PFSK-1 (cell line): ENCODE measurements at regions not wholly inside any gene's neighbourhood (a gene's known extent, or its start where the extent isn't known, plus 50 kb on each side); places are given as distances from the start of the nearest gene placed in this dataset.

Experiments
- FOXP2 ChIP-seq: optimal IDR thresholded peaks from 2 replicates; pipeline ENCODE3; 2011; ENCODE audit warnings: borderline replicate concordance, control low read depth, inconsistent platforms; ENCODE audit not compliant: insufficient read depth; ENCODE audit errors: extremely low read length, extremely low read depth
- POLR2AphosphoS5 ChIP-seq: IDR thresholded peaks from 2 replicates; pipeline ENCODE4 v1.6.1; 2012; ENCODE audit warnings: low read depth, mild to moderate bottlenecking, control low read depth, low read length, moderate library complexity
- REST ChIP-seq, 2 experiments: IDR thresholded peaks; 2 replicates each; pipeline versions ENCODE4 v1.6.1 to v1.8.0; 2011 to 2012; ENCODE audit warnings: low read depth in 2 of 2, low read length in 2 of 2, control low read depth in 1 of 2, inconsistent platforms in 1 of 2, mild to moderate bottlenecking in 1 of 2, moderate library complexity in 1 of 2; ENCODE audit not compliant: insufficient read depth in 1 of 2
- SIN3A ChIP-seq: IDR thresholded peaks from 2 replicates; pipeline ENCODE4 v1.6.1; 2012; ENCODE audit warnings: mild to moderate bottlenecking, low read length, moderate library complexity, borderline replicate concordance; ENCODE audit not compliant: insufficient read depth
- TAF1 ChIP-seq: IDR thresholded peaks from 2 replicates; pipeline ENCODE4 v1.6.1; 2012; ENCODE audit warnings: low read length, control low read depth, borderline replicate concordance; ENCODE audit not compliant: insufficient read depth

GRCh38 chr6:15802466-15802865 lies 139.6 kb upstream of the DTNBP1 start:
- TF ChIP-seq FOXP2, result no peak
- no peak for TF ChIP-seq TAF1
- no peak for TF ChIP-seq SIN3A
- TF ChIP-seq REST (IDR thresholded peaks at IDR 0.05; ENCODE audit: insufficient read depth in 1 of 2, low read depth in 2 of 2, low read length in 2 of 2), result no peak

DNA sequence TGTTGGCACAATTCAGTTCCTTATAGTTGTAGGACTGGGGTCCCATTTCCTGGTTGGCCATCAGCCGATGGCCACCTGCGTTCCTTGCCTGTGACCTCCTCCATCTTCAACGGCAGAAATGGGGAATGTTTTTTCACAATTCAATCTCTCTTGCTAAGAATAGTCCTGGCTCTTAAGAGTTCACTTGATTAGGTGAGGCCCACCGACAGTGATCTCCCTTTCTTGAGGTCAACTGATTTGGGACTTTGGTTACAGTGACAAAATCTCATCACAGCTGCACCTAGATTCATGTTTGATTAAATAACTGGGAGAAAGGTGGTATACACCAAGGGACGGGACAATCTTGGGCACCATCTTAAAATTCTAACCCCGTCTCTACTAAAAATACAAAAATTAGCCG lies 139.1 kb upstream of the DTNBP1 start:
- TF ChIP-seq POLR2AphosphoS5, result no peak
- TF ChIP-seq REST (IDR thresholded peaks at IDR 0.05; ENCODE audit: insufficient read depth in 1 of 2, low read depth in 2 of 2, low read length in 2 of 2), result no peak
- TF ChIP-seq TAF1, result no peak
- no peak for TF ChIP-seq SIN3A
- TF ChIP-seq FOXP2, result no peak

GRCh38 chr6:15800841-15801617 lies 138.2 kb upstream of the DTNBP1 start:
- TF ChIP-seq TAF1 (no peak), FOXP2 (no peak), POLR2AphosphoS5 (no peak), SIN3A (no peak), REST (IDR thresholded peaks at IDR 0.05; ENCODE audit: insufficient read depth in 1 of 2, low read depth in 2 of 2, low read length in 2 of 2) (no peak)

DNA sequence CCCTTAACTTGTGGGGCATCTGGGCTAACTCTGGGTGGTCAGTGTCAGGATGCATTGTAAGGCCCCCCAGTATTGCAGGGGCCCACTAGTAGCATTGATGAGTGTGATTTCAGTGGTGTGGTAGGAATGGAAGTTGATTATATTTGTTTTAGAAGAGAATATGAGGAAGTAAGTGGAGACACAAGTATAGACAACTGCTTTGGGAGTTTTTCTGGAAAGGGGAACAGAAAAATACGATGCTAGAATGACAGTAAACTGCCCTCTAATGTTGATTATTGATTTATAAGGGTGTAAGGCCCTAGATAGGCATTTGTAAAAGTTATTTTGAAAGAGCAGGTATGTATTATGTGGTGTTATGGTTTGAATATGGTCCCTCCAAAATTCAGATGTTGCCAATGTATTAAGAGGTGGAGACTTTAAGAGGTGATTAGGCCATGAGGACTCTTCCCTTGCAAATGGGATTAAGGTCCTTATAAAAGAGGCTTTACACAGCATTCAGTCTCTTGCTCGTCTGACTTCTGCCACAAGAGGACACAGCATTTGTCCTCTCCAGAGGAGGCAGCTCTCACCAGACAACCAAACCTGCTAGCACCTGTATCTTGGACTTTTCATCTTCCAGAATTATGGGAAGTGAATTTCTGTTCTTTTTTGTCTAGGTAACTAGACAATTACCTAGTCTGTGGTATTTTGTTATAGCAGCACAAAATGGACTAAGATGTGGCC lies 135.9 kb upstream of the DTNBP1 start:
- TF ChIP-seq POLR2AphosphoS5, result no peak
- no peak for TF ChIP-seq FOXP2
- no peak for TF ChIP-seq REST (IDR thresholded peaks at IDR 0.05; ENCODE audit: insufficient read depth in 1 of 2, low read depth in 2 of 2, low read length in 2 of 2)
- no peak for TF ChIP-seq TAF1
- TF ChIP-seq SIN3A, result no peak
